ENCODE measurements at regions not wholly inside any gene's neighbourhood (a gene's known extent, or its start where the extent isn't known, plus 50 kb on each side); places are given as distances from the start of the nearest gene placed in this dataset.

GRCh38 chr2:62338111-62338510, 142.2 kb downstream of the B3GNT2 start:
- H3K23ac ChIP-seq (ENCODE audit: low read depth, low read length): no peak overlapping the region
- in situ Hi-C loops (cut with MboI; ENCODE audit: low sequenced_read_pairs): no loop called here

More at GRCh38 chr2:62338111-62338510, 142.2 kb downstream of the B3GNT2 start:
- 60% methylated on average over 1 of the region's 4 CpGs; no CpG with 5 or more reads in 1 of the 2 experiments for WGBS, 2 experiments (ENCODE audit: extremely low coverage in 2 of 2, insufficient read length in 1 of 2)
- Histone ChIP-seq H4K5ac (ENCODE audit: low read depth, low read length) (no peak overlapping the region), H2AFZ (replicated peaks; ENCODE audit: low read length, poor library complexity) (no peak overlapping the region), H3K14ac (replicated peaks; ENCODE audit: low read depth, low read length) (no peak overlapping the region), H3K9me1 (ENCODE audit: insufficient read depth, low read length) (no peaks in the 10 kb centered on the region), H3K36me3 (ENCODE audit: control insufficient read depth, insufficient read depth, low read length) (no peaks in the 10 kb centered on the region), H4K20me1 (ENCODE audit: insufficient read depth, low read length) (no peaks in the 10 kb centered on the region), H3K18ac (ENCODE audit: low read depth, low read length) (no peak overlapping the region), H4K91ac (ENCODE audit: insufficient read depth, low read depth, low read length) (no peak overlapping the region), H3K4me2 (ENCODE audit: low read depth, low read length) (no peak overlapping the region), H2BK15ac (ENCODE audit: low read depth, low read length) (no peak overlapping the region), H2AK5ac (ENCODE audit: low read depth, low read length) (no peak overlapping the region), H3K9ac (ENCODE audit: low read depth, low read length) (no peak overlapping the region), H3K4me3 (ENCODE audit: insufficient read depth, low read depth, low read length) (no peak overlapping the region), H2BK5ac (ENCODE audit: low read depth, low read length, poor library complexity, severe bottlenecking) (no peak overlapping the region), H3K79me1 (ENCODE audit: low read depth in 1 of 2, low read length in 2 of 2) (no peaks in the 10 kb centered on the region), H2AK9ac (replicated peaks; ENCODE audit: low read depth, low read length, poor library complexity) (no peak overlapping the region), H3K4me1 (ENCODE audit: control insufficient read depth, insufficient read depth, low read length) (no peaks in the 10 kb centered on the region), H3K27me3 (ENCODE audit: control insufficient read depth, insufficient read depth, low read length) (0 out of 2 replicates have a peak, but pooled peaks cover 2% of the 10 kb centered on the region), H3K4ac (ENCODE audit: low read depth, low read length) (no peak overlapping the region), H3K56ac (ENCODE audit: extremely low read depth, insufficient read depth, low read length) (no peak overlapping the region), H2BK20ac (ENCODE audit: low read depth, low read length) (no peak overlapping the region), H2BK120ac (ENCODE audit: low read depth, low read length) (no peak overlapping the region), H3K27ac (ENCODE audit: insufficient read depth, low read length) (no peak overlapping the region), H3K9me3 (ENCODE audit: control insufficient read depth, insufficient read depth, low read length) (no peaks in the 10 kb centered on the region), H4K8ac (ENCODE audit: low read depth in 2 of 2, low read length in 2 of 2) (no peak overlapping the region)
- TF ChIP-seq, protein P1, sequence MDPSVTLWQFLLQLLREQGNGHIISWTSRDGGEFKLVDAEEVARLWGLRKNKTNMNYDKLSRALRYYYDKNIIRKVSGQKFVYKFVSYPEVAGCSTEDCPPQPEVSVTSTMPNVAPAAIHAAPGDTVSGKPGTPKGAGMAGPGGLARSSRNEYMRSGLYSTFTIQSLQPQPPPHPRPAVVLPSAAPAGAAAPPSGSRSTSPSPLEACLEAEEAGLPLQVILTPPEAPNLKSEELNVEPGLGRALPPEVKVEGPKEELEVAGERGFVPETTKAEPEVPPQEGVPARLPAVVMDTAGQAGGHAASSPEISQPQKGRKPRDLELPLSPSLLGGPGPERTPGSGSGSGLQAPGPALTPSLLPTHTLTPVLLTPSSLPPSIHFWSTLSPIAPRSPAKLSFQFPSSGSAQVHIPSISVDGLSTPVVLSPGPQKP (IDR thresholded peaks at IDR 0.05; ENCODE audit: borderline replicate concordance, low read depth, low read length): no peak
- TF ChIP-seq FOS (IDR thresholded peaks at IDR 0.05; ENCODE audit: low read depth, low read length) (no peak), BHLHE40 (IDR thresholded peaks at IDR 0.05; ENCODE audit: low read depth, low read length) (no peak)
- DNase-seq: no peak
- no TSS peak for BruUV-seq (replicated peaks)
- dilution Hi-C loops (cut with HindIII; ENCODE audit: low sequenced_read_pairs, unreplicated experiment): no loop called here
- POLR2A ChIA-PET (ENCODE audit: unreplicated experiment): no interaction called here
- CTCF ChIA-PET: no interaction called here
- intact Hi-C loops (cut with micrococcal nuclease): no loop called here
- ATAC-seq (ENCODE audit: low read depth): no peak

All from IMR-90 (cell line).